CD4-positive, alpha-beta T cell treated with Interleukin-15 for 1 hour (primary cell): ENCODE measurements at regions not wholly inside any gene's neighbourhood (a gene's known extent, or its start where the extent isn't known, plus 50 kb on each side); places are given as distances from the start of the nearest gene placed in this dataset.

Source experiments
- DNase-seq: peaks from one replicate; pipeline ENCODE4 v3.0.0-alpha.2; 2020

DNA sequence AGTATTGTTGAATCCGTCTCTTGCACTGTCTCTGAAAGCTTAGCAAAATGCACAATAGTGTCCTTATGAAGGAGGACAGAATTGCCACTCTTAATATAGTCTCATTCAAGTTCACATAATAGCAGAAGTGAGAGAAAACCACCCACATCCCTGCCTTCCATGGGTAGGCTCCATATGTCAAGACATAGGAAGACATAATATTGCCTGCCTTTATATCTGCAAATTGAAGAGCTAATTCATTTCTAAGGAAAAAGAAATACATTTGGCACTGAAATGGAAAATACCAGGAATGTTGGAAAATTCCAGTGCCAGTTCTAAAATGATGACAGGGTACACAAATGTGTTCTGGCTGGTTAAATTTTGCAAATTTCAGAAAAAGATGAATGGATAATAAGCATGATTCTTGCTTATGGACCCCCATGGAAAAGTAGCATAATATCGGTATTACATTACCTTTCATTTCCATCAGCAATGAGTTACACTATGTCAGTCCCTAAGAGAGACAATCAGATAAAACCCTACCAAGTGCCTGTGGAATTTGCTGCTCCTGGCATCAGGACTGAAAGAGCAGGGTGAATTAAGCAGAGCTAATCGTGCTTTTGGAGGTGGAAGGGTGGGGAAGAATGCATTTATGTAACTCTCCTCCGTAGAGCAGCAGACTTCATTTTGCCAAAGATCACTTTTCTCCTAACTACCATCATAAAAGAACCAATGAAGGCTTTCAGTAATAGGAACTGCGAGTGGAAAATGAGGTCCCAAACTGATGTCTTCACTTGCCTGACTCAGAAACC is 312.6 kb downstream of the FGFR2 start:
- no peak for DNase-seq

DNA sequence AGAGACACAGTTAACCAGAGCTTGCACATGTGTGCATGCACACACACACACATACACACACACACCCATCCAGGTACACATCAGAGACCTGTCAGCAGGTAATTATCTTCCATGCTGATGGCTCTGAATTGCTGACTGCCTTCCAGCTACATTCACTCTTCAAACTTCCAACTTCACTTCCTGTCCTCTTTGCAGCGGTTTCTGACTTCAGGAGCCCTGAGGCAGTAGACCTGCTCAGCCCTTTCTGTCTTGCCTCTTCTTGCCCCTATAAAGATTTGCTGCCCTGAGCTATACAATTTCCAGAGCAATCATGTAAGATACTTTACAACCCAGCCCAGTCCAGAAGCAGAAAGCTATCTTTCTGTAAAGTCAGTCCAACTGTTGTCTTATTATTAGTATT is 310.2 kb downstream of the FGFR2 start:
- no peak for DNase-seq

DNA sequence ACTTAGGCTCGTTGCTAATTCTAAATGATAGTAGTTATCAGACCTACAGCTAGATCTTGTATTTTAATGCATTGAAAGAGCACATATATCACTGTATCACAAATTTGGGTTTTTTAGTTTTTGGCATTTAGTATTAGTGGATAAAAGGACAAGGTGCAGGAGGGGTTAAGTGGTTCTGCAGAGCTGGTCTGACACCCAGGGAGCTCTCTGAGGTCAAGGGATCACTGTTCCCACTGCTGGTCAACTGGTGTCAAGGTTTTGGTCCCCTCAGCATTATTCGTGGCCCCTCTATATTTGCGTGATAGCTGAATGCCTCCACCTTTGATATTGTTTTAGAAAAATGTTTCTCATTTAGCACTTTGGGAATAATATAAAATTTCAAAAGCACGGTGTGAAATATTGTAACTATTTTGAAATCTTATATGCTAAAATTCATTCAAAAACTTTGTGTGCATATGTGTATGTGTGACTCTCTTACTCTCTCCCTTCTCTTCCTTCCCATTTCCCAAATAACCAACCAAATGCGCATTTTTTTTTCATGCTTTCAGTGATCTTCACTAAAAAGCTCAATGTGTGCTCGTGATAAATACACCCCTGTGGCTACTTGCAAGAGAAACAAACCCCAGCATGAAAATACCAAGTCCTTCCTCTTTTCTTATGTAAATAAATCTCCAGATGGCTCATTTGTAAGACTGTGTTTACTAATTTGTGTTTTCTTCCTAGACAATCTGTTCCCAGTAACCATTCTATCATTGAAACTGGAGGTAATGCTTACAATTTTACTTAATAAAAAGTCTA is 309.2 kb downstream of the FGFR2 start:
- DNase-seq: no peak

DNA sequence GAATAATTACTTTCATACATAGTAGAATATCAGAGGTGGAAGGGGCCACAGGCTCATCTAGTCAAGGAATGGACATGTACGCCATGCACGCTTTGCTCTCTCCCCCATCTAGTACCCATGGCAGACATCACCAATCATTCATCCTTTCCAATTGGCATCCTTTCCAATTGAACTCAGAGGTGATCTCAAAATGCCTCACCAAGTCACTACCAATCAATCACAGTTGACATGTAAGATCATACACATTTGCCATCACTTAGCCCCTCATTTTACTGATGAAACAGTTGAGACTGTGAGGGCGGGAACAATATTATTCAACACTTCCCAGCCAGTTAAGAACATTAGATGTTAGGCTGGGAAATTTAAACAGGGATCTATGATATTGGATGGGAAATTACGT is 308.4 kb downstream of the FGFR2 start:
- DNase-seq: no peak

DNA sequence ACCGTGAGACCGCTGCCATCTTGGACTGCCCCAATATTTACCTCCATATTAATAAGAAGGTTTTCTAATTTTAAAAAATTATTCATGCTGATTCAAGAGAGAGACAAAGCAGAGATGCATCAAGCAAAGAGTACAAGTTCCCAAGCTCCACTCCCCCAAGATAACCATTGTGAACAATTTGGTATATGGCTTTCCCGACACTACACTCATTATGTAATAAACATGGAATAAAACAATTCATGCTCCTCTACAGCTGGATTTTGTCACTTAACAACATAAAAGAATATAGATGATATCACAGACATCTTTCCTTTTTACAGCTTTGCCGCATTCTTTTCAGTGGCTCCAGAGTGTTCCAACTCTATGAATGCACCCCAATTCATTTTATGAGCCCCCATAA is 307.6 kb downstream of the FGFR2 start:
- no peak for DNase-seq

DNA sequence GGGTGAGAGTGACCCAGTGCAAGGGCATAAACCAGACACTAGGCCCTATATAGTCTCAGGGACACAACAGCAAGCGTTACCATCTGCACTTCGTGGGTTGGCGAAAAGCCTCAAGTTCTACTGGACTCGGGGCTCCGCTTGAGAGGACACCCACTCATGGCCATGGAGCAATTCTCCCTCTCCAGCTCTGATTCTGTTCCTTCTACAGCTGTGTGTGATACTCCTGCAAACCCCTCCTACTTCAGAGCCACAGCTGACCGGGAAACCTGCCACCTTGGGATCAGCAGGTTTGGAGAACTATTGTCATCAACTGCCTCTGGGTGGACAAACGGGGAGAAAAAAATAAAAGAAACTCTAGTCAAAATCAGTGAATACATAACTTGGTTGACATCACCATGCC is 306.9 kb downstream of the FGFR2 start:
- no peak for DNase-seq

DNA sequence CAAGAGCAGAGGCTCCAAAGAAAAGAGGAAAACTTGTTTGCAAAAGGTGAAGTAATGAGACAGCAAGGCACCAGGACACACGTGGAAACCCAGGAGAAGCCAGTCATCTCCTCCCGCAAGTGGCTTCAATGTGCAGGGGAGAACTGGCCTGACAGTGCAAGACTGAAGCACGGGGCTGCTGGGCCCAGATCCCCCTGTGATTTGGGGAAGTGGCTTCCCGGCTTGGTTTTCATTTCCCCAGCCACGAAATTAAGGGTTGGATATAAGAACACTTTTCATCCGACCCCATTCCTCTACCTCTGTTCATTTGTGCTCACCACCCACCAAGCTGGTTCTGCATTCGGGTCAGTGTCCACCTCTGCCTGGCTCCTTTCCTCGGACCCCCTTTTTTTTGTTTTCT is 306.4 kb downstream of the FGFR2 start:
- DNase-seq: no peak

DNA sequence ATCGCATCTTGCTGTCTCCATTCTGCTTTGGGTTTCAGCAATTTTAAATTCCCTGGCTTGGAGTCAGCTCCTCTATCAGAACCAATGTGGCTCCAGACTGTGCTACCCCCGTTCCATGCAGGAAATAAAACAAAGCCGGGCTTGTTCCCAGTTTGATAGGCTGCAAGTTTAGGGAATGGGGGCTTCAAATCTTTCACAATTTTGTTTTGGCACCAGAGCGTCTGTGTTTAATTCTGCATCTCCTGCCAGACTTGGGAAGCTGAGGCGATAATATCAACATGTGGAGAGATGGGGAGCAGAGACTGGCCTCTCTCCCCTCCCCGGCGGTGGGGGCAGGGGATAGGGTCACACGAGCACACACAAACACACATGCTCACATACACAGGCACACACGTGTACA is 305.9 kb downstream of the FGFR2 start:
- no peak for DNase-seq

DNA sequence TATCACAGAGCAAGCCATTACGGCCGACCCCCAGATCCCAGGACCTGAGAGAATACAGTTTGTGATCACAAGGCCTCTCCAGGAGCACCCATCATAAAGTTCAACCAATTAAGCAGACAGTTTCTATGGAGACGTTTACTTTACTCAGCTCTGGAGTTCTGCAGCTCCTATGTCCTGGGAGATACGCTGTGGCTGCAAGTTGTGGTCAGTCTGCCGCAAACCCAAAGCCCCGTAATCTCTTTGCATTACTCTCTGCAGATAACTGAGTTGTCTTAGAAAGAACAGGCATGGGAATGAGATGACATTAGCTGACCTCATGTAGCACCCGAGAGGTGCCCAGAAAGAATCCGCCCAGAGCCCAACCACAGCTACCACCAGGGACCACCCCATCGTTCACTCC is 305.1 kb downstream of the FGFR2 start:
- DNase-seq: no peak

DNA sequence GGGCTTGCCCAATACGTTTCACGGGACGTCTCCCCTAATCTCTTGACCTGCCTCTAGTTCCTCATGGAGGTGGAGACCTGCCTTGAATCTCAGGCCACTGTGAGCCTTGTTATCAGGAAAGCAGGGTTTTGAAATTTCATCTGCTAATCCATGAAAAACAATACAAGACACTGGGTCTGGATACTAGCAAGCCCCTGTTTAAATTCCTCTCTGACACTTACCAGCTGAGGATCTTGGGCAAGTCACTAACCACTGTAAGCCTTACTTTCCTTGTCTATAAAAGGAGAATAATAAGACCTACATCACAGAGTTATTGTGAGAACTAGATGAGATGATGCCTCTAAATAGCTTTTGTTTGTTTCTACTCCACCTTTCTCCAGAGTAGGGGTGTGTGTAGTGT is 303.6 kb downstream of the FGFR2 start:
- no peak for DNase-seq

DNA sequence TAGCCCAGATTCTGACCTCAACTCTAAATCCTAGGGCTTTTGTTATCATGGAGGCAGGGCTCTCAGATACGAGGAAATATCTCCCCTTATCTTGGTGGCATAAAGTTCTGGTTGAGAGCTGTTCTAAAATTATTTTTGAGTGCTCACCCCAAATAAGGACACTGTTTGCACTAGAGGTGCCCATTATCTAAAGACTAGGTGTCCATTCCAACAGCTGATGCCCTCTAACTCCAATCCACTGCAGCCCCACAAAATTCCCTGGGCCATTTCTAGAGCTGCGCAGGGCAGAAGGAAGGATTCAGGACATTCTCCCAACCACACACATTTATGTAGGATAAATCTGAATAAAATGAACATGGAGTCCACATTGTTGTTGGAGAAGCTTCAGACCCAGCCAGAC is 301.9 kb downstream of the FGFR2 start:
- DNase-seq: no peak

DNA sequence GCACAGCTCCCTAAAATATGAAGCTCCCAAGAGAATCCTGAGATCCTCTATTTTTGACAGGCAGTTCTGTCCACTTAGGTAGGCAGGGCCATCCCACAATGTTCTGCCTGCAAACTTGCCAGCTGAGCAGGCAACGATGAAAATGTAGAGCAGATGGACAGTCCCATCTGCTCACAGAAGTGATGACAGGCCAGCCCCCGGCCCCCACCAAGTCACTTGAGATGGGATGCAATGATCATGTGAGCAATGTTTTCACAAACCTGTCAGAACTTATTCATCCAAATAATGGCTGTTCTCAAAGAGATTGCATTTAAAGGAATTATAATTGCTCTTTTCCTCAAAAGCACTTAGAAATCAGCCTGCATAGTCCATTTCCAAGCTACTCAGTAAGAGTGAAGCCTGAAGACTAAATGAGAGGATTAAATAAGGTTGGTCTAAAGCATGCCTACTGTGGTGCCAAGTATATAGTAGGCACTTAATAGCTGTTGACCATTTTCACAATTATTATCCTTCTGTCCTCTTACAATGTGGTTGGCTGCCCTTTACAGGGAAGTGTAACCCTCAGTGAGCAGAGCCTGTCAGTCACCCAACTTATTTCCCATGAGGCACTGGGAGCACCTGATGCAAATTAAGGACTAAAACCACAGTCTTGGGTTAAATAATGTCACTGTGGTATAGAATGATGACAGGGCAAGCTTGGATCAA is 301.2 kb downstream of the FGFR2 start:
- DNase-seq: no peak

DNA sequence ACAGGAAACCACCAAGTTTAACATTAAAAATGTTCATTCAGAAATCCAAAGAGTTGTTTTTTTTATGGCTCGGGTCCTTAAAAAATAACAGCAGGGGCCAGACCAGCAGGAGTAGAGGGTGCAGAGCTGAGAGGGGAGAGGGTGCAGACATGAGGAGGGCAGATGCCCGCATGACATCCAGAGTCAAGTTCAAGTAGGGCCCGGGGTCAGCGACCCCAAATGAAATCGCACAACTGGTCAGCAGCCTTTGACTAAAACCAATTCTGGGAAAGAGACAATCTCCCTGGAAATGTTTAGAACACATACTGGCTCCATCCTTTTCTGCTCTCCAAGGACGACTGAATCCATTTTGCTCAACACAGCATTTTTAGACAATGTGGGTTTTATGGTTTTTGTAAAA is 297.5 kb downstream of the FGFR2 start:
- DNase-seq: no peak

DNA sequence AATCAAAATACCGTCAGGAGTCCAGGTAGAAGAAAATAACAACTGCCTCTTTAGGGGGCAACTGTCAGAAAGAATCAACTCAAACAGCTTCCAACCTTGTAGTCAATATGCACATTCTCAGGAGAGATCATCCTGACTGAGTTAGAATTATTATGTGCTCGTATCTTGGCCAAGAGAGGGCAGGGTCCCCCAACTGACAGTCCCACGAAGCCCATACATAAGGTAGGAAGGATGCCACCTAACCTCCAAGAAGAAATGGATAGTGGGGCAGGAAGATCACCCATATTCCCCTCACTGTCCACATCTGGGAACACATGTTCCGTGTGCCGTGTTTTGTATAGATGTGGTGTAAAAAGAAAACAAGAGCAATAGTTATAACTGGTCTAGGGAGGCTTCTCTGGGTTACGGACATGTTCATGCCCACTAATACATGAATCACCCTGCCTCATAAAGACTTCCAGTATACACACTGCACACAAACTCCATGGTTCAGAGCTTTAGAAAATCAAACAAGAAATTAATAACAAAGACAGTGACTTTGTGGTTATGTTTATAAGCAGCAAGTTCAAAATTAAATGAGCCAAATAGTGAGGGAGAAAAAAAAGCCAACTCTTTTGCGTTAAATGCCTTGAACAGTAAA is 295.6 kb downstream of the FGFR2 start:
- no peak for DNase-seq

DNA sequence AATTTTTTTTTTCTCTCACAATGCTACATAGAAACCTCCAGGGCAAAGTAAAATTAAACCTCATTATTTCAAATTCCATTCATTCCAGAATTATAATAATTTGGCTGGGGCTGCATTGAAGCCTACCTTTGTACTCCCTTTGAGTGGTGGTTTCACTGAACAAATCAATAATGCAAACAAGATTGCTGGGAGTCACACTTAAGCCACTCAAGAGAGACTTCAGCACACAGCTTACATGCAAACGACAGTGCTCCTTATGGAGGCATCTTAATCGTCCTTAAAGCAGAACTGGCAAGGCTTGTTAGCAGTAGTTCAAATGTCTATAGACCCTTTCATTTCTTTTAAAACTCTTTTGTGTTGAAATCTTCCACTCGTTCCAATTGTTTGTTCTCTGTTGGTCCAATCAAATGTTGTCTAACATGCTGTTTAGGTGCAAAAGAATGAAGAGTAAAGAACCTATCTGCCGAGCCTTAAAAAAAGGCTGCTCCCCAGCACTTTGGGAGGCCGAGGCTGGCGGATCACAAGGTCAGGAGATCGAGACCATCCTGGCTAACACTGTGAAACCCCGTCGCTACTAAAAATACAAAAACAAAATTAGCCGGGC is 294.9 kb downstream of the FGFR2 start:
- no peak for DNase-seq

DNA sequence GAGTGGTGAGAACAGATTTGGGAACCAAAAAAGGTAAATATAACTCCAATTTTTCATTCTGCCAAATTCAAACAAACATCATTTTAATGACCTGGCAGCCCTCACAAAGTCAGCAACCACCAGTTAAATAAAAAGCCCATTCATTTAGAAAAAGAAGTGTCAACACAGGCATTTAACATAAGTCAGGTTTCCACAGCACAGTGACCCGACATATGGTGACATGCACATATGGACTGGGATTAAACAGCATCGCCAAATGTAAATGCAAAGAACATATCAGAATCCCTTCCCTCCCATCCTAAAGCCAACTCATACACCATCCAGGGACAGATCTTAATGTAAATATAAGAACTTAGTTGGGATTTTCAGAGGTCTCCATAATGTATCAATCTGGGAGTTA is 293.2 kb downstream of the FGFR2 start:
- no peak for DNase-seq

DNA sequence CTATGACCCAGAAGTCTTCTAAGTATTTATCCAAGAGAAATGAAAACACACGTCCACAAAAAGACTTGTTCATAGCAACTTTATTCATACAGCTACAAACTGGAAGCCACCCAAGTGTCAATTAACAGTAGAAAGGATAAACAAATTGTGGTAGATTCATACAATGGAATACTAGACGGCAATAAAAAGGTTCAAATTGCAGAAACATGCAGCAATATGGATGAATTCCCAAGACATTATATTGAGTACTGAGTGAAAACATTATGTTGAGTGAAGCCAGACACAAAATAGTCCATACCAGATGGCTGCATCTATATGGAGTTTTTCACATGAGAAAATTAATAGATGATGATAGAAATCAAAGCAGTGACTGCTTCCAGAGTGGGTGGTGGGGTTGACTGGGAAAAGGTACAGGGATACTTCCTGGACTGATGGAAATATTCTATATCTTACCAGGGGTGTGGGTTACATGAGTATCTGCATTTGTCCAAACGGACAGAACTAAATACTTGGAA is 292.0 kb downstream of the FGFR2 start:
- DNase-seq: no peak

DNA sequence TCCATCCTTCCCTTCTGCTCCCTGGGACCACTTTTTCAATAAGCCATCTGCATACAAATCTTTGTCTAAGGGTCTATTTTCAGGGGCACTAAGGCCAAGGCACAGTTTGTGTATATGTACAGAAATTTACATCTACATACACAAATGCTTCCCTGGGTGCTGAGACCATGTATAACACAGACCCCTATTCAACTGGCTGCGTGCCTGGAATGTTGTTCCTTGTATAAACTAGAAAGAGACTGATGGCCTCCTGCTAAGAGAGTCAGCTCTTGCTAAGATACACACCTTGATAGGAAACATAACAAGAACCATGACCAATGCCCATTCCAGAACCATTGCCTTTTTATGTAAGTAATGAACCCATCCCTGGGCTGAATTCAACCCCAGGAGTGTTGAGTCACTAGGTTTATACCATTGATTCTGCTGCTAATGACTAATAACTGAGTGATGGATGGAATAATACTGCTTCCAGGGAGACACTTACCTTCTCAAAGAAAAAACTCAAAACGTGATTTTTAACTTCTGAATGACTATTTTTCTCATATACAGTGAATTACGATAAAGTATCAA is 290.7 kb downstream of the FGFR2 start:
- DNase-seq: no peak

DNA sequence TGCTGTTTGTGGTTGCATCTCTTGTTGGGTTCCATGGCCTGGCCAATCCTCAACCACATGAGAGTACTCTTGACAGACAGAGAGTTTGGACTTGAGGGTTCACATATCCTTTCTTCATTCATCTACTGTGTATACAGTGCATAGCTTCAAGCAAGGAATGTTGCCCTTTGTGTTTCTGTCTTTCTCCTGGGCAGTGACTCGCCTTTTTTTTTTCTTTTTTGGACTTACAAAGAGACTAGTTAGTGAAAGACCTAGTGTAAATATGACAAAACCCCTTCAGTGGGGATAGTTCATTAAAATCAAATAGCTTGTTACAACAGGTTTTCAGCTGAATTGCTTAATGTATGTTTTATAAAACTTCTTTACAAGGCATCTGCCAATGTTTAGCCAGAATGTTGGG is 290.2 kb downstream of the FGFR2 start:
- DNase-seq: no peak

DNA sequence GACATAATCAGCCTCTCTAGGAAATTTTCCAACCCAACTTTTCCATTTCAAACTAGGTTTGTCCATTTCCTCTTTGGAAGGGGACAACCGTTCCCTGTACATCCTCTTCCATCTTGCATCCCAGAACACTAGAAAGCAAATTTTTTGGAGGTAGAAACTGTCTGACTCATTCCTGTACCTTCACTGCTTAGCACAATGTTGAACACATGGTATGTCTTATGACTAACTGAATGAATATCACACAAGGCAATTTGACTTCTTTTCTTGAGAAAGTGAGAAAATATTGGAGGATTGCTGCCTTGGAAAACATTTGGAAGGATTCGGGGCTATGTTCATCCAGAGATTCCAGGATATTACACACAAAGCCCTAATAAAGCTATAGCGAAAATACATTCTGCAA is 289.1 kb downstream of the FGFR2 start:
- no peak for DNase-seq

DNA sequence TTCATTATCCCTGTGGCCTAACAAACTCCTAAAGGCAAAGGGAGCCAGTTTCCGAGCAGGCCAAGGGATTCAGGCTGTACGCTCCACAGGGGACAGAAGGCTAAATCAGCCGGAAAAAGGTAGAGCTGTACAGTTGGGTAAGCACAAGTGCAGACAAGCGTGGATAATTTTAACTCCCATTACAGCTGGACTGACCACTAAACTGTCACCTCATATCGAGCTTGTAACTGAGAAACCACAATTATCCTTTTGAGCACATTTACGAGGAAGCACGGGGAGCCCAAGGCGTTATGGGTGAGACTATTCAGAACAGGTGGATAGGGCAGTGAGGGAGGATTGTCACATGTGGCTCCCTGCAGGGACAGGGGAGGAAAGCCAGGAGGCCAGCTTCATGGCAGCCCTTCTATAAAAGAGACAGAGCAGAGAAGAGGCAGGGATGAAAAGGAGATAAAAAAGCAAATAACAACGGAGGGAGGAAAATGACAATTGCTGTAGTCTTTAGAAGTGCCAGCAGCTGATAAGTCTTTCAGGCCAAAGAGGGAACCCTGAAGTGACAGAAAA is 288.0 kb downstream of the FGFR2 start:
- no peak for DNase-seq

DNA sequence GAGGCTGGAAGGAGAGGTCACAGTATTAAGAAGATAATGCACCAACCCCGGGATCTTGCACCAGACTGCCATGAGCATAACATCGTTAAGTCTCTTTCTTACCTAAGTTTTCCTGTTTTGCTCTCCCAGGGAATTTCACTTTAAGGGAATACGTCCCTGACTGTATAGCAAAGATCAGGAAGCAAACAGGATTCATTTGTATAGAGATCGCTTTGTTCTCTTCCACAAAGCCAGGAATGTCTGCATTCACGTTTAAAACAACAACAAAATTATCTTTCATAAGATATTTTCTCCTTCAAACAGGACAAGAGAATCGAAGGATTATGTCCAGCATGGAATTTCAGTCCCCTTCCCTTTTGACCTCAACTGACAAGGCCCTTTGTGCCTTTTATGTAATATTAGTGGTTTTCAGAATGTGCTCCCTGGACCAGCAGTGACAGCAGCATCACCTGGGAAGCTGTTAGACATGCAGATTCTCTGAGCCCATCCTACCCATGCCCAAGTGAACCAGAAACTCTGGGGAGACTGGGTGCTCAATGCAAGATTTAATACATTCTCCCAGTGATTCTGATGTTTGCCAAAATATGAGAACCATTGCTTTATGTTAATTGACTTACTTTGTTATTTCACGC is 286.3 kb downstream of the FGFR2 start:
- no peak for DNase-seq
